Activated CD4-positive, alpha-beta T cell treated with anti-CD3 and anti-CD28 coated beads, Interleukin-2, amount 50 U/mL, for 4 hours (primary cell): ENCODE measurements at regions not wholly inside any gene's neighbourhood (a gene's known extent, or its start where the extent isn't known, plus 50 kb on each side); places are given as distances from the start of the nearest gene placed in this dataset.

Source experiments
- DNase-seq, 2 experiments: peaks; one replicate each; pipeline ENCODE4 v3.0.0-alpha.2; 2020

DNA sequence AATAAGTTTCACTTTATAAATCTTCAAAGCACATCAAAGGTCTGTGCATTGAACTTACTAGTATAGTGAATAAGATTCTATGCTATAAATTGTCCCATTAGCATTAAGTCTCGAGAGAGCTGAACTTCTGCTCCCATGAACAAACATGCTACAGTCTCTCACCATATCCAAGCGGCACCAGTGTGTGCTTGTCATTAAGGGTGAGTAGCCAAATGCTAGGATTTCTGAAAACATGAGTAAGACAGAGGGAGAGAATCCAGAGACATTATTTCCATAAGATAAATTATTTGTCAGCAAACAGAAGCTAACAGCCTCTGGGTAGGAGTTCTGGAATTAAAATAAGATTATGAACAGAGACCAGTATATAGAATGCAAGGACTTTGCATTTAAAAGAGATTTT, 2882.5 kb downstream of the PCDH9 start:
- DNase-seq: no peak

DNA sequence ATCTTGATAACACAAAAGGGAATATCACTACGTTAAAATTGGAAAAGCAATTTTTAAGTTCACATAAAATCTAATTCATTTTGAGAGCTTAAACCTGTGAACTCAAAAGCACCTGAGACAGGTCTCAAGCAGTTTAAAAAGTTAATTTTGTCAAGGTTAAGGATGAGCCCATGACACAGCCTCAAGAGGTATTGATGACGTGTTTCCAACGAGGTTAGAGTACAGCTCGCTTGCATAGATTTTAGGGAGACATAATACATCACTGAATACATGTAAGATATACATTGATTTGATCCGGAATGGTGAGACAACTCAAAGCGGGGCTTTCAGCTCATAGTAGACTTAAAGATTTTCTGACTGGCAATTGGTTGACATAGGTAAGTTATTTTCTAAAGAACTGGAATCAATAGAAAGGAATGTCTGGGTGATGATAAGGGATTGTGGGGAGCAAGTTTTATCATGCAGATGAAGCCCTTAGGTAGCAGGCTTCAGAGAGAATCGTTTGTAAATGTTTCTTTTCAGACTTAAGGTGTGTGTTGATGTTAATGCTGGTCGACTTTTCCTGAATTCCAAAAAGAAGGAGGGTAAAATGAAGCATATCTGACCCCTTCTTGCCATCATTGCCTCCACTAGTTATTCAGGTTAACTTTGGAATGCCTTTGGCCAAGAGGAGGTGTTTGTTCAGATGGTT, 2890.6 kb downstream of the PCDH9 start:
- no peak for DNase-seq

DNA sequence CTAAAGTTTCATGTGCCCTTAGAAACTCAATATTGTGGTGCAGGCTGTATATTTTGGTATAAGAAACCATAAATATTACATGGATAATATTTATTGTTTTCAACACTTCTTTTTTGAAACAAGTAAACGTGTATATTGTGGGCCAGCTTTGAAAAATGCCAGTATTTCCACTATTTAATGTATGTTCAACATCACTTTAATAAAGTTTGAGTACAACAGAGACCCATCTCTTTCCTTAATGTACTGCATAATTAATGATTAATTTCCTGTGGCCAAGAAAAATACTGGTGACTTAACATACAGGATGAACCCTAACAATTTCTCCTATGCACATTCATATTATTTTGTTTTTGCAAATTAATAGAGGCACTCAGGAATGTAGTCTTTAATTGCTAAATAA, 2891.5 kb downstream of the PCDH9 start:
- DNase-seq: no peak

DNA sequence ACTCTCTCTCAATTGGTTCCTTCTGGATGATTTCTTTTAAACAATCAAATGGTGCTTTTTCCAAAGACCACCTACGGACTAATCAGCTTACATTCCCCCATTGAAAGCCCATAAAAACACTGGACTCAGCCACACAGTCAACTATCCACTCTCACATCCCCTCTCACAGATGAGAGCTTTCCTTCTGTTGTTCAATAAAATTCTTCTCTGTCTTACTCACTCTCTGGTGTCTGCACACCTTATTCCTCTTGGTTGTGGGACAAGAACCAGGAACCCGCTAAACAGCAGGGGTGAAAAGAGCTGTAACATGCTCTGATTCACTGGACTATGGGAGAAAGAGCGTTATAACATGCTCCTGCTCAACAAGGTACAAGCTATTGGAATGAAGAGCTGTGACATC, 2896.2 kb downstream of the PCDH9 start:
- no peak for DNase-seq

DNA sequence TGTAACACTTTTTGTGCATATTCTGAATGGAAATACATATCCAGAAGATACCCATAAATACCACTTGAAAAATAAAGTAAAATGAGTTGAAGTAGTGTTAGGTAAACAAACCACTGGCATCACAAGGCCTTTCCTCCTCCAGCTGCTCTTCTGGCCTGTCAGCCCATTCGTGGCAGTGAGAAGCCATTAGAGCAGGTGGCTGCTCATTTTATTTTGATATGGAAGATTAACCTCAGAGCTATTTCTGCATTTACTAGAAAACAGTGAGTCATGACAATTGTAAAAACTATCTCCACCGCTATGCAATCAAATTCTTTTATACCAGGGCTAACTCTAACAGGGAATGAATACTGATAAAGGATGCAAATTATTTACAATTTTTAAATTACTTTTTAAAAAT, 2898.1 kb downstream of the PCDH9 start:
- no peak for DNase-seq

DNA sequence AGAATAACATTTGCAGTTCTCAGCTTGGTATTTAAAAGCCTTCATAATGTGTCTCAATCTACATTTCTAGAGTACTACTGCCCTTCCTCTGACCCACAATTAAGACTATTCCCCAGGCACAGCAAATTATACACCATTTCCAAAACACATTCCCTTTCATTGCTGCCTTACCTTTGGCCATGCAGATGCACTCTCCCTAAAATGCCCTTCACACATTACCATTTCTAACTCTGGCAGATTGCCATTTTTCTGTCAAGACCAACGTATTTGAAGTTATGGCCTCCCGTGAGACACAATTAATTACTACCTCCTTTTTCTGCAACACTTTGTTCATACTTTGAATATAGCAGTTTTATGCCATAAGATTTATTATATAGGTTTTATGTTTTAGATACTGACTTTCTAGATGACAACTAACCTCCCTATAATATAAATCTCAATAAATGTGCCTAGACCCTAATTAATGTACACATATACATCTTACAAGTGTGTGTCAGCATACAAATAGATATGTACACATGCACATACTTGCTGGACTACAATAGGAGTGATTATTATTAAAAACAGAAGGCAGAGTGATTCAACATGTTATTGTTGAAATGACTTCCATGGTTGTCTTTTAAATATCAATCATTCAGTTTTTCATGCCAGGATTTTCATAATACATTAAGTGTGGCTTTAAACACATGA, 2902.5 kb downstream of the PCDH9 start:
- DNase-seq: no peak

DNA sequence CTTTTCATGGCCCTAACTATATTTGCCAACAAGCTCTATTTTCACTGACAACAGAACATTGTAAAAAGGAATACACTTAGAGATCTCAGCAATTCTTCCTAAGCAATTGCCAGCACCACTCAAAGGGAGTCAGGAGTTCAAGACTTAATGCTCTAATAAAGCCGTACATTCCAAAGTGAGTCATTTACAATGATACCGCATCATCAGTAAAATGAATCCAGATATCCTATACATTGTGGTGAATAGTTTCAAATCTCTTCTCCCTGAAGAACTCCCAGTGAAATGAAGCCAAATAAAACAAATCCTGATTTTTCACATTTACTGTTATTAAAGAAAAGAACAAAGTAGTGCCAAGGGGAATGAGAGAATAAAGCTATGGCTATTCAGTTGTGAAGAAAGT, 2898.7 kb upstream of the PCDH20 start:
- no peak for DNase-seq

DNA sequence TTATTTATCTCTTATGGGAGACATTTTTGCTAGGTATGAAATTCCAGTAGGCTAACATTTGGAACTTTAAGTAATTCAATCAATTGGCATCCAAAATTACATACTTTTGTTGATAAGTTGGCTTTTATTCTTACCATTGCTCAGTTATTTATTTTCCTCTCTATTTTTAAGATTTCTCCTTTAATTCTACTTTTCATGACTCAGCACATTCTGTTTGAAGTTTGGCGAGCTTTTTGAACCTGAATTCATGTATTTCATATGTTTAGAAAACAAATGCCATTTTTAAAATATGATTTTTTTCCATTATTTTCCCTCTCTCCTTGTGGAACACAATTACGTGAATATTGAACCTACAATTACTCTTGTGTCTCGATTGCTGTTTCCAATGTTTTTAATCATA, 2896.3 kb upstream of the PCDH20 start:
- DNase-seq: no peak

DNA sequence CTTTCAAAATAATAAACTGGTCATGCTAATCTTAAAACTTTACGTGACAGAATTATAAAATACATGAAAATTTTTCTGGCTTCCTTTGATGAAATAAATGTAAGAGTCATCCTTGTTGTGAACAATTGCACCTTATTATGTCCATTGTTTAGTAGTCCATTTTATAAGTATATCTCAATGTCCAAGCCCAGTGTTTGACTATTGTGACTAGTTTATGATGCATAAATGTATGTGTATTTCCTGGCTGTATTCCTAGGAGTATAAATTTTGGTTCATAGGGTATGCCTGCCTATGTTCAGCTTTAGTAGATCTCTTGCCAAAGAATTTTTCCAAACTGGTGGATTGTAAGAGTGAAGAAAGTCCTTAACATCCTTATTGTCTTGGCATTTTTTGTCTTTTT, 2895.5 kb upstream of the PCDH20 start:
- no peak for DNase-seq

DNA sequence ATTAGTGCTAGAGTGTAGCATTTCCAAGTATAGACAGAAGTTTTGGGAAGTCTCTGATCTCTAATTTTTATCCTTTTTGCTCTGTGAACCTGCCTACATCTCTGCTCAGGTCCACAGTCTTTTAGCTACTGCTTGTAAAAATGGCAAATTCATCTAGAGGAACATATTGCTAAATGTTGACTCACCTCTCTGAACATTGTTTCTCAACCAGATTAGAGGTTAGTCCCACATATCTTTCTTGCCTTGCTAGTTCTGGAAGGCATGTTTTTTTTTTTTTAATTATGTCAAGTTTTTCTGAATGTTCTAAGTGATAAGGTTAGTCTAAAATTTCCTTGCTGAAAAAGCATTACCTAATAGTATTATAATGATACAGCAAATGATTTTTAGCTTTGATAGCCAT, 2889.6 kb upstream of the PCDH20 start:
- DNase-seq: no peak

DNA sequence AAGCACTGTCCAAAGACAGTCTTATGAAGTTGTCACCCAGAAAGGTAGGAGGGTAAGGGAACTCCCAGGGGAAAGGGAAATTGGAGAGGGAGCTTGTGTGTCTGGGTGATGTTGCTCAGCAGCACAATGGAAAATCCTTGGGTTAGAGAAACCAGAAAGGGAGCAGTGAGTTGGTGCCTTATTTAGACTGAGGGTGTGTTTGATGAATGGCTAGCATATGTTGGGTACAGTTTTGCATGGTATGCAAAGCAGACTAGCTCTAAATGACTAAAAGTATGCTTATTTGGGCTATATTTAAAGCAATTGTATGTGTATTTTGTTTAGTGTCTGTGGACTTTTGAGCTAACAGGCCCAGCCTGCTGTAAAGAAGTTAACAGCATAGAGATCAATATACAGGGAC, 2884.6 kb upstream of the PCDH20 start:
- DNase-seq: no peak

DNA sequence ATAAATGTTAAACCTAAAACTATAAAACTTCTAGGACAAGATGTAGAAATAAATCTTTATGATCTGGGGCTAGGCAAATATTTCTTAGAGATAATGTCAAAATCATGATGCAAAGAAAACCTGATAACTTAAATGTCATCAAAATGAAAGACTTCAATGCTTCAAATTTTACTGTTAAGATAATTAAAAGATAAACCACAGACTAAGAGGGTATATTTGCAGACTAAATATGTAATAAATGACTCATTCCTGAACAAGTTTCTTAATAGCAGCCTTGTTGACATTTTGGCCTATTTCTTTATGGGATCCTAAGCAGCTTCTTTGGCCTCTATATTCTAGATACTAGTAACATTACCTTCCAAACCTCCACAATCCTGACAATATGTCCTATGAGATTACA, 2878.3 kb upstream of the PCDH20 start:
- no peak for DNase-seq

DNA sequence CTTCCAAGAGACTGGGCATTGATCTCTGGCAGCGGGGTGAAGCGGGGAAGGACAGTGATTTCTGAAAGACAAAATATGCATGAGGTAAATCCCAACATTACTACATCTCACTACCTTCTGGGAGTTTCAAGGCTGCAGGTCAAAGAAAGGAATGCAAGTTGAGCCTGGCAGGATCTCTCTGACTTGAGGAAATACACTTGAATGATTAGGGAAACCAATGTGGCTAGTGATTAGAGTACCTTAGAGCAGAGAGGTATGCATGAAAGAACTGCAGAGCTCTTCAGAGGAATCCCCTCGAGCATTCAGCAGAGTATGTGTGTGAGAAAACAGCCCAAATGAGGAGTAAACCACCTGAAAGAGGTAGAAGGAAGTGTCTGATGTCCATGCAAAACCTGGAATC, 2874.1 kb upstream of the PCDH20 start:
- no peak for DNase-seq

DNA sequence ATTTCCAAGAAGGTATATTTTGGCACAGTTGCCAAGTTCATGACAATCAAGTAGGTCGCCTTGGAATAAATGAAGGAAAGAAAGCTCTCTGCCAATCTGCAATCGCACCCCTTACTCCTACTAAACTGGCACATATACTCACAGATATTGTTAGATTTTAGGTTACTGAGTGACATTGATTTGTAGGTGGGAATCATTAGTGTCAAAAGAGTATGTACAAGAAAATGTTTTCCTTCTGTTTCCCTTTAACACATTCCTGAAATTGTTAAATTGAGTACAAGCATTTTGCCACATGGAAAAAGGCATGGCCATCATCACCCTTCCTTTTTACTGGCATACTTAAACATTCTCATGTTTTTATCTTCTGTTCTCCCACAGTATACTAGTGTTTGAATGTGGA, 2868.3 kb upstream of the PCDH20 start:
- no peak for DNase-seq

DNA sequence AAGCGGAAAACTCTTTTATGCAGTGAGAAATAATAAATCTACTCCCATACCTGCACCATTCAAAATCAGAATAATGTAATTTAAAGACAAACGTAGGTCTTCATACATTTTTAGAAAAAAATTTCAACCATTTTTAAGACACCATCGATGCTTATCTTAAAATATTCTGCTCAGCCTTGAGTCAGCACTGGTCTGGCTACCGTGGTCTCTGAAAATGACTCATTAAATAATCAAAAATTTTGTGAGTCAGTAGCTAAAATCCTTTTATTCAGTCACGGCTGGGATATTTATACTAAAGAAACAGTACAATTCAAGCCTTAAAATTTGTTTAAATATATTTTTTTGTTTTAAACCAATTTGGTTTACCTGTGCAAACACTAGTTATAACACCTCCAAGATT, 2862.8 kb upstream of the PCDH20 start:
- no peak for DNase-seq

DNA sequence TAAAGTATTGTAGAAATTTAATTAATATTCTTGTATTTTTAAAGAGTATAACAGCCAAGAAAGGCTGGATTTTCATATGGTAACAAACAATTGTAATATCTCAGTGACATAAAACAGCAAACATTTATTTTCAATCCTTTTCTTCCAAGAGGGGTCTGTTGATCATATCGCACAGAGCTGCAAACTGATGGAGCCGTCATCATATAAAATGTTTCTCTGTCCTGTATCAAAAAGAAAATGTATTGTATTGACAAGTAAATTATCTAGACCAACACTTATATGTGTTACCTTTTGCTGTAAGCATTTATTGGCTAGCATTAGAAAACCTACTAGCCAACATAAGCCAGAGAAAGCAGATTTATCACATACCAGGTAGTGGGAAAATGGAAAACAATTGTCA, 2861.4 kb upstream of the PCDH20 start:
- no peak for DNase-seq

DNA sequence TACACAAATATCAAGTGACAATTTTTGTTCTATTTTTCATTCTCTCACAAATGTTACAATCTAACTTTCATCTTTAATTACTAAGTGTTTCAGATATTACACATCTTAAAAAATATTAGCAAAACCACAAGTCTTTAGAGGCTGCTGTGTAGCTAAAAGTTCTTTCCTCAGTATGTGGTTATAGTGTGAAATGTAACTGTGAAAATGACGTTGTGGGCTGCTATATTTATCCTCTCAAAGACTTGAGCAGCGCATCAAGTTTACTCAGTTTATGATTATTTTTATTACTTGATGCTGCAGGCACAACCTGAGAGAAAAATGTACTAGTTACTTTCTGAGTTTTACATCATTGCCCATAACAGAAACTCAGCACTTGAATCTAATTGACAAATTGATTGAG, 2860.6 kb upstream of the PCDH20 start:
- no peak for DNase-seq

DNA sequence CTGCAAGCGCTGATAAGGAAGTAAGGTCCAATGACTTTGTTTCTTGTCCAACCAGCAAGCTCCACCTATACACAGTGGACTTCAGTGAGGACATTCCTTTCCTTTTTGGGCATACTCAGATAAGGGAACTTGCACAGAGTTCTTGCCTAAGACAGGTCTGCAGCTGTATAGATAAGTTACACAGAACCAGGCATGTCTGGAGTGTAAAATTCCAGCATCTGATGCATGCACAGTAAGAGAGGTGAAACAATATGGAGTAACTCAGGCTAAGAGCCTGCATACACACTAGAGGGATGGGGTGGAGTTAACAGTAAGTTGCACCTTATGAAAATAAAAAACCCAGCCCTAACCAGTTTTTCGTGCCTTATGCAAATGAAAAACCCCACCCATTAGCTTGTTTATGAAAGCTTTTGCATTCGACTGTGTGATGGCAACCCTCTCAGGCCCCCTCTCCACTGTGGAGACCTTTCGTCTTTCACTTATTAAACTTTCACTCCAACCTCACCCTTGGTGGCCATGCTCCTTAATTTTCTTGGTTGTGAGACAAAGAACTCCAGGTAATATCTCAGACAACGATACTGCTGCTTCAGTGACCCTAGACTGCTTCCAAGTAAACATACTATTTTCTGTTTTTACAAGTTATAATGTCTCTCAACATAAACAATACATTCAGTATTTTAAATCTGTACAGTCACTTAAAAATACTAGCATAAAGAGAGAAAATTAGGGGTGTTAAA, 2859.0 kb upstream of the PCDH20 start:
- no peak for DNase-seq

DNA sequence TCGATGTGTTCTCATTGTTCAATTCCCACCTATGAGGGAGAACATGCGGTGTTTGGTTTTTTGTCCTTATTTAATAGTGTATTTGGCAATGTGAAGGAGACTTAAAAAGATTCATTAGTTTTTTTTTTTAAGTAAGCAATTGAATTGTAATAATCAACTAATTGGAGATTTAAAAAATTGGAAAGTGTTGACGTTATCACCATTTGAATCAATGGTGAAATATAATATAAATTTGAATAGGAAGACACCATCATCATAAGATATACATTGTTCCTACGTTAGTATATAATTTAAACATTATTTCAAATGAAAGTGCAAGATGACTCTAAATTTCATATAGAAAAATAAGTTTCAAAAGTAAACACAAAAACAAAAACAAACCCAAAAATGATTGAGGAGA, 2858.1 kb upstream of the PCDH20 start:
- DNase-seq: no peak

DNA sequence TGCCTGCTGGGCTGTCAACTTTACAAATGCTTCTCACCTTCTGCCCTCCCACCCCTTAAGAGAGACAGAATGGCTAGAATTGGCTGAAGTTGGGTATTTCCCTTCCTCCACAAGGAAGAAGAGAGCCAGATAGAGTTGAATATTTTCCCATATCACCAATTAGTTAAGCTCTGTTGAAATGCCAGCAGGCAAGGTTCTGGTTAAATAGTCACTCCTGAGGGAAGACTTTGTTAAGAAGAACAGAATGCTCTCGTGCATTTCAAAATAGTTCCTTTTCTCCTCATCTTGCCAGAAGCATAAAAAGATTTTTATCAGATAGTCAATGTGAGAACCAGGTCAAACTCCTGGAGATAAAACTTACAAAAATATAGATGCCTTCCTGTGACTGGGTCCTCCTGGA, 2857.0 kb upstream of the PCDH20 start:
- DNase-seq: no peak

DNA sequence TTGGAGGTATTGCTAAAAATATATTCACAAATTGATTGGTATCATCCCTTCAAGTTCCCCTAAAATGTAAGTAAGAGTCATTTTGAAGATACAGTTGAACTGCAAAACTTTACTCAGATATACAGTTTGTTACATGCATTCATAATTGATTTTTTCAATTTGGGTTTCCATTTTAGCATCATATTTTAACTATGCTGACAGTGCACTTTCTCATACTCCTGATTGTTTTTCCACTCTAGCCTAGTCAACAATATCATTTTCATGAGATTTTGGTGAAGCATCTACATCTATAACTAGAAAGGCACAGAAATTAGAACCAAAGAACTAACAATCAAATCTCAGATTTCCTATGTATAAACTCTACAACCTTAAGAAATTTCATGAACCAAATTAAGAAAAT, 2850.4 kb upstream of the PCDH20 start:
- no peak for DNase-seq

DNA sequence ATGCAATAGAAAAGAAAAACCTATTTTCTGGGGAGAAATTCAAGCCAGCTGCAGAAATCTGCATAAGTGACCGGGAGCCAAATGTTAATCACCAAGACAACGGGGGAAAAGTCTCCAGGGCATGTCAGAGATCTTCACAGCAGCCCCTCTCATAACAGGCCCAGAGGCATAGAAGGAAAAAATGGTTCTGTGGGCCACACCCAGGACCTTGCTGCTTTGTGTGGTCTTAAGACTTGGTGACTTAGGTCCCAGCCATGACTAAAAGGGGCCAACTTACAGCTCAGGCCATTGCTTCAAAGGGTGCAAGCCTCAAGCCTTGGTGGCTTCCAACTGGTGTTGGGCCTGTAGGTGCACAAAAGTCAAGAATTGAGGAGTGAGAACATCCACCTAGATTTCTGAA, 2847.6 kb upstream of the PCDH20 start:
- DNase-seq: no peak

DNA sequence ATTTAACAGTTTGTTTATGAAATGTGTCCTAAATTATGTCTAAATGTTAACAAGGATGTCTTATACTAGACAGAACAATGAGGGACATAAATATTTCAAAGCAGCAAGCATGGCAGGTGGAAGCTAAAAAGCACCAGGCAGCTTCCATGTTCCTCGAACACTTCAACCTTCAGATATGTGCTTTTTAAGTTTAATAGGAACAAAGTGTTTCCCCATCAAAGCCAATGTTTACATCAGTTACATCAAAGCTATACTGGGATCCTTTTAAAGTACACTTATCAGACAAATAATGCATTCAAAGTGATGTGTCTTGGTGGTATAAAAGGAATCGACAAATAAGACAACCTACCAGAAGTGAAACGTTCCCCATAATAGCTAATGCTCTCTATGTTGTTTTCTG, 2841.1 kb upstream of the PCDH20 start:
- DNase-seq: no peak

DNA sequence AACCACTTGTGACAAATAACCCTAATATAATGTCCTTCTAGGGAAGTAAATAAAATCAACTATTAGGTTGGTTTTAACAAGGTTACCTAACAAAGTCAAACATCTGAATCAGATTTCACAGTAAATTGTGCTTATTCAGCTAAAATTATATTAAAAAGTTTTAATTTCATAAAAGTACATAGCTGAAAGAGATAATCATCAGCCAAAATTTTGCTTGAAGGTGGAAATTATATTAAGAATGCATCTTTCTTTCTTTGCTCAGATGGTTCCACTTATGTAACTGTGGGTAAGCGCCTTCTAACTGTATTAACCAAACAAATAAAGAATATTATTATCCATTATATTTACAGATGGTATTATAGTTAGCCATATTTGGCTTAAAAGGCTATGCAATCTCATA, 2840.3 kb upstream of the PCDH20 start:
- DNase-seq: no peak
